ENCODE measurements at regions not wholly inside any gene's neighbourhood (a gene's known extent, or its start where the extent isn't known, plus 50 kb on each side); places are given as distances from the start of the nearest gene placed in this dataset.
A peak's percentile ranks its signal among the peaks of the same experiment; 100 is the strongest.

DNA sequence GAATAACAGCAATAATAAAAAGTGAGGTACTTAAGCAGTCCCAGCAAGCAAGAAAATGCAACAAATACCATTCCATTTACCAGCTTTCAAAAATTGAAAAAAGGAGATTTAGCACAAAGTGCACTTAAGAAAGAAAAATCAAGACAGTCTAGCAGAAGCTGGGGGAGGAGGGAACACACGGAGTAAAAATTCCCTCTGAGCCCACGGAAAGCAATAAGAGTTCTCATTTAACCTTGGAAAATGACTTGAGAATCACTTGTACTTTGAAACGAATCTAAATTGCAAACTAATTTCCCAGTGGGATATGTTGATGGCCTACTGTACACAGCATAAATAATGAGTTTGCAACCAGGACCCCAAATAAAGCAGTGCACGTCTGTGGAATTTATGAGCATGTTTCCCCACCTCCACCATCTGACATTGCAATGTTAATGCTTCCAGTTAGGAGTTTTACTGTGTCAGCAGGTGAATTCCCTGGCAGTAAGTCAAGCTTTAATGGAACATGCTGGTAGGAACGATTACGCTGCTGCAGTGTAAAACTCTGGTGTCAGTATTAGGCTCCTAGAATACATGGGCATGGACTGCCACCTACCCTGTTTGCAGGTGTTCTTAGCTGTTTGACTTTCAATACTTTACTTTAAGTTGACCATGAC, 386.8 kb downstream of the HDGFL1 start:
- Histone ChIP-seq H3K27ac (ENCODE audit: low read depth in 1 of 2, low read length in 1 of 2) (no peak overlapping the region), H3K36me3 (ENCODE audit: control insufficient read depth in 2 of 2, insufficient read depth in 2 of 2, low read length in 1 of 2) (no peaks in the 10 kb centered on the region), H3K27me3 (ENCODE audit: control insufficient read depth in 2 of 2, insufficient read depth in 1 of 2, low read length in 1 of 2) (no peaks in the 10 kb centered on the region), H3K4me1 (ENCODE audit: control insufficient read depth in 2 of 2, insufficient read depth in 2 of 2, low read length in 2 of 2) (no peaks in the 10 kb centered on the region), H3K9me3 (ENCODE audit: control insufficient read depth in 2 of 2, insufficient read depth in 1 of 2, low read length in 1 of 2) (no peaks in the 10 kb centered on the region), H3K4me3 (ENCODE audit: low read length in 2 of 2) (no peak overlapping the region)
- WGBS: 62% methylated on average over 6 of the region's 6 CpGs
- peak in 1 of 9 donors; percentile 18 for DNase-seq (ENCODE audit: low read depth in 6 of 9, low spot score in 9 of 9)

GRCh38 chr6:22958677-22959076, 389.3 kb downstream of the HDGFL1 start:
- 94% methylated on average over 1 of the region's 1 CpG for WGBS
- no peak overlapping the region for H3K27ac ChIP-seq (ENCODE audit: low read depth in 1 of 2, low read length in 1 of 2)
- H3K27me3 ChIP-seq (ENCODE audit: control insufficient read depth in 2 of 2, insufficient read depth in 1 of 2, low read length in 1 of 2): no peaks in the 10 kb centered on the region
- no peaks in the 10 kb centered on the region for H3K36me3 ChIP-seq (ENCODE audit: control insufficient read depth in 2 of 2, insufficient read depth in 2 of 2, low read length in 1 of 2)
- no peaks in the 10 kb centered on the region for H3K9me3 ChIP-seq (ENCODE audit: control insufficient read depth in 2 of 2, insufficient read depth in 1 of 2, low read length in 1 of 2)
- H3K4me3 ChIP-seq (ENCODE audit: low read length in 2 of 2): no peak overlapping the region
- DNase-seq (ENCODE audit: low read depth in 6 of 9, low spot score in 9 of 9): no peak
- no peaks in the 10 kb centered on the region for H3K4me1 ChIP-seq (ENCODE audit: control insufficient read depth in 2 of 2, insufficient read depth in 2 of 2, low read length in 2 of 2)

DNA sequence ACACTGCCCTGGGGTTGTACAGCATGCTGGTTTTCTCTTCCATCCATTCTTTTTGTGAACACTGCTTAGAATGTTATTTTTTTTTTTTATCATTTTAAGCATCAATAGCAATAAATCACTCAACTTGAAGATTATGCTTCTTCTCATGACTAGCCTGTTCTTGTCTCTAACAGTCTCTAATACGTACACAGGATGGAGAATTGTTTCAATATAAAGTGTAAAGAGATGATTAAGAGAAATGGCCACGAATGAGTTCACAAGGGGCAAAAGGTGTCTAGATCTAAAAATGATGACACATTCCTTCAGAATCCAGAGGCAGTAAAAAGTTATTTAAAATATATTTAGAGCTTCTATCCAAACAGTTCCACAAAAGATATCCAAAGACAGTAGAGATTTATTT, 390.2 kb downstream of the HDGFL1 start:
- WGBS: 96% methylated on average over 2 of the region's 2 CpGs
- Histone ChIP-seq H3K27me3 (ENCODE audit: control insufficient read depth in 2 of 2, insufficient read depth in 1 of 2, low read length in 1 of 2) (no peaks in the 10 kb centered on the region), H3K9me3 (ENCODE audit: control insufficient read depth in 2 of 2, insufficient read depth in 1 of 2, low read length in 1 of 2) (no peaks in the 10 kb centered on the region), H3K4me3 (ENCODE audit: low read length in 2 of 2) (no peak overlapping the region), H3K36me3 (ENCODE audit: control insufficient read depth in 2 of 2, insufficient read depth in 2 of 2, low read length in 1 of 2) (no peaks in the 10 kb centered on the region), H3K27ac (ENCODE audit: low read depth in 1 of 2, low read length in 1 of 2) (no peak overlapping the region), H3K4me1 (ENCODE audit: control insufficient read depth in 2 of 2, insufficient read depth in 2 of 2, low read length in 2 of 2) (peaks cover 0 to under 1% of the 10 kb centered on the region in 2 donors)
- DNase-seq (ENCODE audit: low read depth in 6 of 9, low spot score in 9 of 9): no peak

DNA sequence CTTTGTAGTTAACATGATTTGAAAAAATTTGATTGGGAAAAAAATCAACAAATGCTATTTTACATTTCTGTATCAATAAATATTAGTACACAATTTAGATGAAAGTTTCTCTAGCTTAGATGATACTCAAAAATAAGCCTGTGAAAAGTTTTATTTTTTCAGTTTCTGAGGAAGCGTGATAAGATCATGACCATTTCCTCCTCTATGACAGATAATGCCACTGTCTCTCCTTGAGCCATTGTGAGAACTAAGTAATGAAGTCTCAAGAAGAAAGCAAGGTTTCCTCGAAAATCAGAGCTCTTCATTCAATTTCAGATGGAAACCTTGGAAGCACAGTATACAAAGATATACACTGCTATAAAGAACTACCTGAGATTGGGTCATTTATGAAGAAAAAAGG, 395.0 kb downstream of the HDGFL1 start:
- Histone ChIP-seq H3K9me3 (ENCODE audit: control insufficient read depth in 2 of 2, insufficient read depth in 1 of 2, low read length in 1 of 2) (no peaks in the 10 kb centered on the region), H3K36me3 (ENCODE audit: control insufficient read depth in 2 of 2, insufficient read depth in 2 of 2, low read length in 1 of 2) (no peaks in the 10 kb centered on the region), H3K27ac (ENCODE audit: low read depth in 1 of 2, low read length in 1 of 2) (no peak overlapping the region), H3K27me3 (ENCODE audit: control insufficient read depth in 2 of 2, insufficient read depth in 1 of 2, low read length in 1 of 2) (no peaks in the 10 kb centered on the region), H3K4me1 (ENCODE audit: control insufficient read depth in 2 of 2, insufficient read depth in 2 of 2, low read length in 2 of 2) (peaks cover 0 to 3% of the 10 kb centered on the region in 2 donors), H3K4me3 (ENCODE audit: low read length in 2 of 2) (no peak overlapping the region)
- peak in 1 of 9 donors; percentile 17 for DNase-seq (ENCODE audit: low read depth in 6 of 9, low spot score in 9 of 9)
- 70% methylated on average over 2 of the region's 2 CpGs for WGBS

DNA sequence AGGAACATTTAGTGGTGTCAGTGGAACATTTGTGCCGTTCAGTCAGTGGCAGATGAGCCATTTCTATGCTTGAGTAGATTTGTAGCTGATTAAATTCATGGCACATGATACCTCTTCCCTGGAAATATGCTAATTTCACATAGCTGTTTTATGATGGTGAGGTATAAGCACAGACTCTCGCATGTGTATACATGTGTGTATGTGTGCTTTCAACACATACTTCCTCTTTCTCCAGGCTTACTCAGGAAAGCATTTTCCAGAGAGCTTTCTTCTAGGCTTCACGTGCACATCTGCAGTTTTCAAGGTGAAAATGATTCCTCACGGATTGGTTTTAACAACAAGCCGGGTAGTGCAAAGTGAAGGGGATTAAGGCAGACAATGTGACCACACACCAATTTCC, 396.5 kb downstream of the HDGFL1 start:
- H3K4me3 ChIP-seq (ENCODE audit: low read length in 2 of 2): no peak overlapping the region

GRCh38 chr6:22966691-22967422, 397.5 kb downstream of the HDGFL1 start:
- H3K4me1 ChIP-seq (ENCODE audit: control insufficient read depth in 2 of 2, insufficient read depth in 2 of 2, low read length in 2 of 2): peaks cover 0 to 3% of the 10 kb centered on the region in 2 donors
- no peak overlapping the region for H3K27ac ChIP-seq (ENCODE audit: low read depth in 1 of 2, low read length in 1 of 2)
- 85% methylated on average over 3 of the region's 3 CpGs for WGBS
- H3K27me3 ChIP-seq (ENCODE audit: control insufficient read depth in 2 of 2, insufficient read depth in 1 of 2, low read length in 1 of 2): no peaks in the 10 kb centered on the region
- H3K9me3 ChIP-seq (ENCODE audit: control insufficient read depth in 2 of 2, insufficient read depth in 1 of 2, low read length in 1 of 2): no peaks in the 10 kb centered on the region
- no peaks in the 10 kb centered on the region for H3K36me3 ChIP-seq (ENCODE audit: control insufficient read depth in 2 of 2, insufficient read depth in 2 of 2, low read length in 1 of 2)
- no peak overlapping the region for H3K4me3 ChIP-seq (ENCODE audit: low read length in 2 of 2)
- no peak for DNase-seq (ENCODE audit: low read depth in 6 of 9, low spot score in 9 of 9)

More for the DNA sequence above, 396.5 kb downstream of the HDGFL1 start:
- Histone ChIP-seq H3K9me3 (ENCODE audit: control insufficient read depth in 2 of 2, insufficient read depth in 1 of 2, low read length in 1 of 2) (no peaks in the 10 kb centered on the region), H3K4me1 (ENCODE audit: control insufficient read depth in 2 of 2, insufficient read depth in 2 of 2, low read length in 2 of 2) (peaks cover 0 to 3% of the 10 kb centered on the region in 2 donors), H3K36me3 (ENCODE audit: control insufficient read depth in 2 of 2, insufficient read depth in 2 of 2, low read length in 1 of 2) (no peaks in the 10 kb centered on the region), H3K27ac (ENCODE audit: low read depth in 1 of 2, low read length in 1 of 2) (no peak overlapping the region), H3K27me3 (ENCODE audit: control insufficient read depth in 2 of 2, insufficient read depth in 1 of 2, low read length in 1 of 2) (no peaks in the 10 kb centered on the region)
- DNase-seq (ENCODE audit: low read depth in 6 of 9, low spot score in 9 of 9): no peak
- WGBS: 59% methylated on average over 5 of the region's 5 CpGs

DNA sequence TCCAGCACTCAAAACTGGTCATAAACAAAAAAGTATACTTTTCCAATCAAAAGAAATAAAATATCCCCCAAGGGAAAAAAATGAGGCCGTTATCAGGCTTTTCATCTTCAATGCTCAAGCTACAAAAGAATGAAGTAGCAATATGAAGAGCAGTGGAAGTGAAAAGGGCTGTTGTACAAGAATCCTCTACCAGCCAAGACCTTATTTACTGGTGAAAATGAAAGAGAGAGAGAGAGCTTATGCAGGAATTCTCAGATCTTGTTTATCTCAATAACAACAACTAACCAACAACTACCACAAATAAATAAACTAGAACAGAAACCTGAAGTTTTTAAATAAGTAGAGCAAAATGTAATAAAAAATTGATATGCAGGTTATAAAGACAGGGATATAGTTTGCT, 400.6 kb downstream of the HDGFL1 start:
- Histone ChIP-seq H3K27ac (ENCODE audit: low read depth in 1 of 2, low read length in 1 of 2) (no peak overlapping the region), H3K4me3 (ENCODE audit: low read length in 2 of 2) (no peak overlapping the region), H3K9me3 (ENCODE audit: control insufficient read depth in 2 of 2, insufficient read depth in 1 of 2, low read length in 1 of 2) (no peaks in the 10 kb centered on the region), H3K4me1 (ENCODE audit: control insufficient read depth in 2 of 2, insufficient read depth in 2 of 2, low read length in 2 of 2) (no peaks in the 10 kb centered on the region), H3K36me3 (ENCODE audit: control insufficient read depth in 2 of 2, insufficient read depth in 2 of 2, low read length in 1 of 2) (no peaks in the 10 kb centered on the region), H3K27me3 (ENCODE audit: control insufficient read depth in 2 of 2, insufficient read depth in 1 of 2, low read length in 1 of 2) (no peaks in the 10 kb centered on the region)
- 93% methylated on average over 1 of the region's 1 CpG for WGBS
- no peak for DNase-seq (ENCODE audit: low read depth in 6 of 9, low spot score in 9 of 9)

DNA sequence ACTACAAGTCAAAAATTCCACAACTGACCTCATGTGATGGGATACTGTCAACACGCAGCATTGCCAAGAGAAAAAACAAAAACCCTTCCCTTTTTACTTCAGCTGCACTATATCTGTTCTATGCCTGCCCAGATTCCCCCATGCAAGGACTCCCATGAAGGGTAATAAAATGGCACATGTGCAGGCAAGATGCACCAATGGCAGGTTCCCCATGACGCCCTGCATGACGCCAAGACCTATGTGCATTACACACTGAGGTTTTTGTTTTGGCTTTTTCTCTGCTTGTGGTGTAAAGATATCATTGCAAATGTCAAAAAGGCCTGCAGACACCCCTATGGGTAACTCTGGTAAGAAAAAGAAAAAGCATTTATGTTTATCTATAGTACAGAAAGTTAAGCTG, 403.4 kb downstream of the HDGFL1 start:
- H3K27me3 ChIP-seq (ENCODE audit: control insufficient read depth in 2 of 2, insufficient read depth in 1 of 2, low read length in 1 of 2): no peaks in the 10 kb centered on the region
- DNase-seq (ENCODE audit: low read depth in 6 of 9, low spot score in 9 of 9): no peak
- no peaks in the 10 kb centered on the region for H3K9me3 ChIP-seq (ENCODE audit: control insufficient read depth in 2 of 2, insufficient read depth in 1 of 2, low read length in 1 of 2)
- H3K4me1 ChIP-seq (ENCODE audit: control insufficient read depth in 2 of 2, insufficient read depth in 2 of 2, low read length in 2 of 2): no peaks in the 10 kb centered on the region
- H3K4me3 ChIP-seq (ENCODE audit: low read length in 2 of 2): no peak overlapping the region
- H3K36me3 ChIP-seq (ENCODE audit: control insufficient read depth in 2 of 2, insufficient read depth in 2 of 2, low read length in 1 of 2): no peaks in the 10 kb centered on the region
- no peak overlapping the region for H3K27ac ChIP-seq (ENCODE audit: low read depth in 1 of 2, low read length in 1 of 2)
- WGBS: 98% methylated on average over 3 of the region's 3 CpGs

DNA sequence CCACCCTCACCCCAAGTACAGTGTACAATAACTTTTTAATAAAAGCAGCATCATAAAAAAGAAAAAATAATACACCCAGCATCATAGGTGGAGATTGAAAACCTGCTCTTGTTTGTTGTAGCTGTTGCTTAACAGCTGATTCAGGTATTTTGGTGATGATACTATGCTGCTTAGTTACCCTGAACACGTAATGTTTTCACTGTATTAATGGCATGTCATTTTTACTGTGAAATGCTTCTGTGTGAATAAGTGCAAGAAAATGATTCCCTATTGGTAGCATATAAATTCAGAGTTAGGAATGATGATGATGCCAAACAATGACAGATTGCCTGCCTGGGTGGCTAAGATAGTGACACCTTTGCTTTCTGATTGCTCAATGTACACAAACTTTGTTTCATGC, 405.7 kb downstream of the HDGFL1 start:
- no peaks in the 10 kb centered on the region for H3K9me3 ChIP-seq (ENCODE audit: control insufficient read depth in 2 of 2, insufficient read depth in 1 of 2, low read length in 1 of 2)
- H3K4me3 ChIP-seq (ENCODE audit: low read length in 2 of 2): no peak overlapping the region
- DNase-seq (ENCODE audit: low read depth in 6 of 9, low spot score in 9 of 9): no peak
- no peaks in the 10 kb centered on the region for H3K4me1 ChIP-seq (ENCODE audit: control insufficient read depth in 2 of 2, insufficient read depth in 2 of 2, low read length in 2 of 2)
- H3K36me3 ChIP-seq (ENCODE audit: control insufficient read depth in 2 of 2, insufficient read depth in 2 of 2, low read length in 1 of 2): no peaks in the 10 kb centered on the region
- no peak overlapping the region for H3K27ac ChIP-seq (ENCODE audit: low read depth in 1 of 2, low read length in 1 of 2)
- no peaks in the 10 kb centered on the region for H3K27me3 ChIP-seq (ENCODE audit: control insufficient read depth in 2 of 2, insufficient read depth in 1 of 2, low read length in 1 of 2)
- WGBS: 47% methylated on average over 1 of the region's 1 CpG
